ENCODE measurements at regions not wholly inside any gene's neighbourhood (a gene's known extent, or its start where the extent isn't known, plus 50 kb on each side); places are given as distances from the start of the nearest gene placed in this dataset.
A peak's percentile ranks its signal among the peaks of the same experiment; 100 is the strongest.

- H3K9me3 ChIP-seq, result no peaks in the 10 kb centered on the region
- H3K27ac ChIP-seq, result no peak overlapping the region
- H3K36me3 ChIP-seq (replicated peaks in 1 of 2; ENCODE audit: insufficient read depth in 1 of 2, low read depth in 2 of 2), result no peaks in the 10 kb centered on the region
- no peak for ATAC-seq
- DNase-seq, result no peak
- 89 to 93% methylated on average over 2 of the region's 2 CpGs for WGBS, 2 donors
- intact Hi-C loops (cut with DNase I), result no loop called here
- no peaks in the 10 kb centered on the region for H3K4me1 ChIP-seq
- no peaks in the 10 kb centered on the region for H3K27me3 ChIP-seq
- H3K4me3 ChIP-seq, result no peak overlapping the region
- TF ChIP-seq POLR2A (IDR thresholded peaks at IDR 0.05), result no peak
- TF ChIP-seq CTCF (IDR thresholded peaks at IDR 0.05), result no peak
Measured at GRCh38 chr13:74067818-74068217, 66.4 kb downstream of the KLF12 start.

GRCh38 chr13:74066937-74067336, 67.3 kb downstream of the KLF12 start:
- intact Hi-C loops (cut with DNase I), result no loop called here
- Histone ChIP-seq H3K27me3 (no peaks in the 10 kb centered on the region), H3K36me3 (replicated peaks in 1 of 2; ENCODE audit: insufficient read depth in 1 of 2, low read depth in 2 of 2) (no peaks in the 10 kb centered on the region), H3K4me1 (no peaks in the 10 kb centered on the region), H3K4me3 (no peak overlapping the region), H3K9me3 (no peaks in the 10 kb centered on the region), H3K27ac (no peak overlapping the region)
- ATAC-seq, result no peak
- TF ChIP-seq CTCF (IDR thresholded peaks at IDR 0.05), result no peak
- TF ChIP-seq POLR2A (IDR thresholded peaks at IDR 0.05), result no peak
- no peak for DNase-seq

GRCh38 chr13:74064805-74065312, 69.3 kb downstream of the KLF12 start:
- Histone ChIP-seq H3K36me3 (replicated peaks in 1 of 2; ENCODE audit: insufficient read depth in 1 of 2, low read depth in 2 of 2) (no peaks in the 10 kb centered on the region), H3K4me1 (no peaks in the 10 kb centered on the region), H3K27me3 (no peaks in the 10 kb centered on the region), H3K9me3 (no peaks in the 10 kb centered on the region), H3K27ac (no peak overlapping the region), H3K4me3 (no peak overlapping the region)
- no peak for DNase-seq
- ATAC-seq, result no peak
- TF ChIP-seq POLR2A (IDR thresholded peaks at IDR 0.05) (no peak), CTCF (IDR thresholded peaks at IDR 0.05) (no peak)
- 88 to 93% methylated on average over 1 of the region's 1 CpG for WGBS, 2 donors
- intact Hi-C loops (cut with DNase I), result no loop called here

- no peak for DNase-seq
- no peak for ATAC-seq
- TF ChIP-seq CTCF (IDR thresholded peaks at IDR 0.05) (no peak), POLR2A (IDR thresholded peaks at IDR 0.05) (no peak)
- intact Hi-C loops (cut with DNase I), result no loop called here
- Histone ChIP-seq H3K27ac (no peak overlapping the region), H3K4me3 (no peak overlapping the region), H3K27me3 (no peaks in the 10 kb centered on the region), H3K9me3 (no peaks in the 10 kb centered on the region), H3K4me1 (no peaks in the 10 kb centered on the region), H3K36me3 (replicated peaks in 1 of 2; ENCODE audit: insufficient read depth in 1 of 2, low read depth in 2 of 2) (no peaks in the 10 kb centered on the region)
Measured at GRCh38 chr13:74063533-74064100, 70.6 kb downstream of the KLF12 start.

- ATAC-seq (peak; percentile 24), DNase-seq (peak in 2 of 4 donors; percentile 13 to 31)
- WGBS, 2 donors, result 47 to 62% methylated on average over 6 of the region's 6 CpGs
- Histone ChIP-seq H3K4me3 (no peak overlapping the region), H3K4me1 (no peaks in the 10 kb centered on the region), H3K36me3 (replicated peaks in 1 of 2; ENCODE audit: insufficient read depth in 1 of 2, low read depth in 2 of 2) (no peaks in the 10 kb centered on the region), H3K9me3 (no peaks in the 10 kb centered on the region), H3K27ac (peak overlapping the region in 1 of 4 donors; percentile 19), H3K27me3 (no peaks in the 10 kb centered on the region)
- no peak for TF ChIP-seq CTCF (IDR thresholded peaks at IDR 0.05)
- TF ChIP-seq POLR2A (IDR thresholded peaks at IDR 0.05), result no peak
- intact Hi-C loops (cut with DNase I), result no loop called here
Measured at GRCh38 chr13:74062933-74063332, 71.3 kb downstream of the KLF12 start.

Measured in body of pancreas (tissue), 4 donors.